ENCODE measurements at regions not wholly inside any gene's neighbourhood (a gene's known extent, or its start where the extent isn't known, plus 50 kb on each side); places are given as distances from the start of the nearest gene placed in this dataset.
A peak's percentile ranks its signal among the peaks of the same experiment; 100 is the strongest.

DNA sequence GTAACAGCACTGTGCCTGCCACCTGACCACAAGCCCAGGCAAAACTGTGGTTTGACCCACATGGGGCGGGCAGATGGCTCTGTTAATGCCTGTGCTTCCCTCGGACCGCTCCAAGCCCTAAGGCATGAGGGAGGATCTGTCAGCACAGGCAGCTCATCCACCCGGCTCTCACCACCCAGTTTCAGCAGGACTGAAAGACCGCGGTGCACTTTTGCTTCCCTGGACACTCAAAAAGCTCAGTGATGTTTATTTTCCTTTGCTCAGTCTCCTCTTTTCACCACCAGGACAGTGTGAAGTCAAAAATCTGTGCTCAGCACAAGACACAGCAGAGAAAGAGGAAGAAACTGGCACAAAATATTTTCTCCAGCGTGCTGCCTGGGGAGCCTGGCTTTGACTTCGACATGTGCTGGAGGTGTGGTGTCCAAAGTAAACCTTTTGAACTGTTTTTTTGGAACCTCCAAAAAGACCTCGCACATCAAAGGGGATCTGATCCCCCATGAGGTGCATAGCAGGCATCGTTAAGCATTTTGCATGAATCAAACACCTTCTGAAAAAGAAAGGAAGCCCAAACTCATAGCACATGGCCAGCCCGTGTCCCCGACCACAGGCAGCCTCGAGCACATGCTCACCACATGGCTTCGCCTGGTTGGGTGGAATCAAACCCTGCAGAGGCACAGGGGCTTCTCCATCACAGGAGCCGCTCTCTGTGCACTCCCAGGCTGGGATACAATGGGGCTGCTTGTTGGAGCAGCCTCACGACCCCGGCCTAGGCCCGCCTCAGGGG is 441.7 kb upstream of the JARID2 start:
- Histone ChIP-seq H3K9me3 (ENCODE audit: control insufficient read depth, insufficient read depth, low read depth, low read length) (no peaks in the 10 kb centered on the region), H3K4me3 (ENCODE audit: low read depth, low read length) (no peak overlapping the region), H3K27ac (ENCODE audit: extremely low read depth, low read depth, low read length) (no peak overlapping the region), H3K4me1 (ENCODE audit: control insufficient read depth, insufficient read depth, low read length) (0 out of 2 replicates have a peak, but pooled peaks cover 6% of the 10 kb centered on the region), H3K36me3 (ENCODE audit: control insufficient read depth in 2 of 2, insufficient read depth in 1 of 2, low read length in 2 of 2) (no peaks in the 10 kb centered on the region)
- CTCF ChIA-PET = interaction anchor here (0.7 kb wide), 1 partner anchor 91 kb away, joined by 3 read pairs; no protein-coding TSS in a partner anchor
- POLR2A ChIA-PET = no interaction called here
- TF ChIP-seq ZIC2 (tag by site-specific recombination; IDR thresholded peaks at IDR 0.05) = peak; percentile 73; the same call in 1 of the 2 replicates
- TF ChIP-seq ZNF791 (tag by site-specific recombination; IDR thresholded peaks at IDR 0.05) = no peak

DNA sequence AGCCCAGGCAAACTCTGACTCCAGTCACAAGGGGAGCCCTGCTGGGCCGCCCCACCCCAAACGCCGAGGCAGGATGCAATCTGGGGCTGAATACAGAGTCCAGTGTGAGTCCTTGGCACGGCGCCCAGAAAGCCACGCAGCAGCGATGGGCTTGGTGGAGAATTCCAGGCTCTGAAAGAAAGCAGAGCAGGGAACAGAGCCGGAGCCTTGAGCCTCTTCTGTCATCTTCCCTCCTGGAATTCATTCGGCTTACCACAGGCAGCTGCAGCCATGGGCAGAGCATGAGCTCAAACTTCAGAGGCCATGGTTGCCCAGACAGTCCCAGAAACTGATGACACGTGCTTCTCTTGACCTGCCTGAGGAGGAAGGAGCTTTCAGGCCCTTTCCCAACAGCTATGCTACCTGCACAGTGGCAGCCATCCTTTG is 441.1 kb upstream of the JARID2 start:
- no peak overlapping the region for H3K4me3 ChIP-seq (ENCODE audit: low read depth, low read length)
- CTCF ChIA-PET = no interaction called here
- no peaks in the 10 kb centered on the region for H3K36me3 ChIP-seq (ENCODE audit: control insufficient read depth in 2 of 2, insufficient read depth in 1 of 2, low read length in 2 of 2)
- H3K4me1 ChIP-seq (ENCODE audit: control insufficient read depth, insufficient read depth, low read length) = 0 out of 2 replicates have a peak, but pooled peaks cover 6% of the 10 kb centered on the region
- POLR2A ChIA-PET = no interaction called here
- H3K9me3 ChIP-seq (ENCODE audit: control insufficient read depth, insufficient read depth, low read depth, low read length) = no peaks in the 10 kb centered on the region
- H3K27ac ChIP-seq (ENCODE audit: extremely low read depth, low read depth, low read length) = no peak overlapping the region
- no peak for TF ChIP-seq ZNF132 (tag by site-specific recombination; IDR thresholded peaks at IDR 0.05; ENCODE audit: borderline replicate concordance)
- TF ChIP-seq ZNF664 (tag by site-specific recombination; IDR thresholded peaks at IDR 0.05) = no peak
- TF ChIP-seq, protein P1, sequence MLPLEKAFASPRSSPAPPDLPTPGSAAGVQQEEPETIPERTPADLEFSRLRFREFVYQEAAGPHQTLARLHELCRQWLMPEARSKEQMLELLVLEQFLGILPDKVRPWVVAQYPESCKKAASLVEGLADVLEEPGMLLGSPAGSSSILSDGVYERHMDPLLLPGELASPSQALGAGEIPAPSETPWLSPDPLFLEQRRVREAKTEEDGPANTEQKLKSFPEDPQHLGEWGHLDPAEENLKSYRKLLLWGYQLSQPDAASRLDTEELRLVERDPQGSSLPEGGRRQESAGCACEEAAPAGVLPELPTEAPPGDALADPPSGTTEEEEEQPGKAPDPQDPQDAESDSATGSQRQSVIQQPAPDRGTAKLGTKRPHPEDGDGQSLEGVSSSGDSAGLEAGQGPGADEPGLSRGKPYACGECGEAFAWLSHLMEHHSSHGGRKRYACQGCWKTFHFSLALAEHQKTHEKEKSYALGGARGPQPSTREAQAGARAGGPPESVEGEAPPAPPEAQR (tag by site-specific recombination; IDR thresholded peaks at IDR 0.05) = no peak
- no peak for TF ChIP-seq ZFP69B (tag by site-specific recombination; IDR thresholded peaks at IDR 0.05)
- TF ChIP-seq ZNF48 (tag by site-specific recombination; IDR thresholded peaks at IDR 0.05) = no peak
- no peak for TF ChIP-seq ZNF549 (tag by site-specific recombination; IDR thresholded peaks at IDR 0.05)
- no peak for TF ChIP-seq SP7 (tag by site-specific recombination; IDR thresholded peaks at IDR 0.05)
- TF ChIP-seq, protein P2, sequence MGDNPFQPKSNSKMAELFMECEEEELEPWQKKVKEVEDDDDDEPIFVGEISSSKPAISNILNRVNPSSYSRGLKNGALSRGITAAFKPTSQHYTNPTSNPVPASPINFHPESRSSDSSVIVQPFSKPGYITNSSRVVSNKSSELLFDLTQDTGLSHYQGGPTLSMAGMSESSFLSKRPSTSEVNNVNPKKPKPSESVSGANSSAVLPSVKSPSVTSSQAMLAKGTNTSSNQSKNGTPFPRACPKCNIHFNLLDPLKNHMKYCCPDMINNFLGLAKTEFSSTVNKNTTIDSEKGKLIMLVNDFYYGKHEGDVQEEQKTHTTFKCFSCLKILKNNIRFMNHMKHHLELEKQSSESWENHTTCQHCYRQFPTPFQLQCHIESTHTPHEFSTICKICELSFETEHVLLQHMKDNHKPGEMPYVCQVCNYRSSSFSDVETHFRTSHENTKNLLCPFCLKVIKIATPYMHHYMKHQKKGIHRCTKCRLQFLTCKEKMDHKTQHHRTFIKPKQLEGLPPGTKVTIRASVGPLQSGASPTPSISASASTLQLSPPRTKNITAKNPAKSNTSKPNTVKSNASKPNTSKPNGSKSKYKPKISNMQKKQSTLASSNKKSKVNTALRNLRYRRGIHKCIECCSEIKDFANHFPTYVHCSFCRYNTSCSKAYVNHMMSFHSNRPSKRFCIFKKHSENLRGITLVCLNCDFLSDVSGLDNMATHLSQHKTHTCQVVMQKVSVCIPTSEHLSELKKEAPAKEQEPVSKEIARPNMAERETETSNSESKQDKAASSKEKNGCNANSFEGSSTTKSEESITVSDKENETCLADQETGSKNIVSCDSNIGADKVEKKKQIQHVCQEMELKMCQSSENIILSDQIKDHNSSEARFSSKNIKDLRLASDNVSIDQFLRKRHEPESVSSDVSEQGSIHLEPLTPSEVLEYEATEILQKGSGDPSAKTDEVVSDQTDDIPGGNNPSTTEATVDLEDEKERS (tag by site-specific recombination; IDR thresholded peaks at IDR 0.05) = no peak
- TF ChIP-seq, protein P3, sequence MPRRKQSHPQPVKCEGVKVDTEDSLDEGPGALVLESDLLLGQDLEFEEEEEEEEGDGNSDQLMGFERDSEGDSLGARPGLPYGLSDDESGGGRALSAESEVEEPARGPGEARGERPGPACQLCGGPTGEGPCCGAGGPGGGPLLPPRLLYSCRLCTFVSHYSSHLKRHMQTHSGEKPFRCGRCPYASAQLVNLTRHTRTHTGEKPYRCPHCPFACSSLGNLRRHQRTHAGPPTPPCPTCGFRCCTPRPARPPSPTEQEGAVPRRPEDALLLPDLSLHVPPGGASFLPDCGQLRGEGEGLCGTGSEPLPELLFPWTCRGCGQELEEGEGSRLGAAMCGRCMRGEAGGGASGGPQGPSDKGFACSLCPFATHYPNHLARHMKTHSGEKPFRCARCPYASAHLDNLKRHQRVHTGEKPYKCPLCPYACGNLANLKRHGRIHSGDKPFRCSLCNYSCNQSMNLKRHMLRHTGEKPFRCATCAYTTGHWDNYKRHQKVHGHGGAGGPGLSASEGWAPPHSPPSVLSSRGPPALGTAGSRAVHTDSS (tag by site-specific recombination; IDR thresholded peaks at IDR 0.05) = no peak
- no peak for TF ChIP-seq ZNF571 (tag by site-specific recombination; IDR thresholded peaks at IDR 0.05)
- TF ChIP-seq, protein P4, sequence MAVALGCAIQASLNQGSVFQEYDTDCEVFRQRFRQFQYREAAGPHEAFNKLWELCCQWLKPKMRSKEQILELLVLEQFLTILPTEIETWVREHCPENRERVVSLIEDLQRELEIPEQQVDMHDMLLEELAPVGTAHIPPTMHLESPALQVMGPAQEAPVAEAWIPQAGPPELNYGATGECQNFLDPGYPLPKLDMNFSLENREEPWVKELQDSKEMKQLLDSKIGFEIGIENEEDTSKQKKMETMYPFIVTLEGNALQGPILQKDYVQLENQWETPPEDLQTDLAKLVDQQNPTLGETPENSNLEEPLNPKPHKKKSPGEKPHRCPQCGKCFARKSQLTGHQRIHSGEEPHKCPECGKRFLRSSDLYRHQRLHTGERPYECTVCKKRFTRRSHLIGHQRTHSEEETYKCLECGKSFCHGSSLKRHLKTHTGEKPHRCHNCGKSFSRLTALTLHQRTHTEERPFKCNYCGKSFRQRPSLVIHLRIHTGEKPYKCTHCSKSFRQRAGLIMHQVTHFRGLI (tag by site-specific recombination; IDR thresholded peaks at IDR 0.05) = no peak
- TF ChIP-seq, protein P5, sequence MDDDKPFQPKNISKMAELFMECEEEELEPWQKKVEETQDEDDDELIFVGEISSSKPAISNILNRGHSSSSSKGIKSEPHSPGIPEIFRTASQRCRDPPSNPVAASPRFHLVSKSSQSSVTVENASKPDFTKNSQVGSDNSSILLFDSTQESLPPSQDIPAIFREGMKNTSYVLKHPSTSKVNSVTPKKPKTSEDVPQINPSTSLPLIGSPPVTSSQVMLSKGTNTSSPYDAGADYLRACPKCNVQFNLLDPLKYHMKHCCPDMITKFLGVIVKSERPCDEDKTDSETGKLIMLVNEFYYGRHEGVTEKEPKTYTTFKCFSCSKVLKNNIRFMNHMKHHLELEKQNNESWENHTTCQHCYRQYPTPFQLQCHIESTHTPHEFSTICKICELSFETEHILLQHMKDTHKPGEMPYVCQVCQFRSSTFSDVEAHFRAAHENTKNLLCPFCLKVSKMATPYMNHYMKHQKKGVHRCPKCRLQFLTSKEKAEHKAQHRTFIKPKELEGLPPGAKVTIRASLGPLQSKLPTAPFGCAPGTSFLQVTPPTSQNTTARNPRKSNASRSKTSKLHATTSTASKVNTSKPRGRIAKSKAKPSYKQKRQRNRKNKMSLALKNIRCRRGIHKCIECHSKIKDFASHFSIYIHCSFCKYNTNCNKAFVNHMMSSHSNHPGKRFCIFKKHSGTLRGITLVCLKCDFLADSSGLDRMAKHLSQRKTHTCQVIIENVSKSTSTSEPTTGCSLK (tag by site-specific recombination; IDR thresholded peaks at IDR 0.05) = no peak
- peak; percentile 89 for TF ChIP-seq ZBTB20 (tag by site-specific recombination; IDR thresholded peaks at IDR 0.05)
- TF ChIP-seq, protein P6, sequence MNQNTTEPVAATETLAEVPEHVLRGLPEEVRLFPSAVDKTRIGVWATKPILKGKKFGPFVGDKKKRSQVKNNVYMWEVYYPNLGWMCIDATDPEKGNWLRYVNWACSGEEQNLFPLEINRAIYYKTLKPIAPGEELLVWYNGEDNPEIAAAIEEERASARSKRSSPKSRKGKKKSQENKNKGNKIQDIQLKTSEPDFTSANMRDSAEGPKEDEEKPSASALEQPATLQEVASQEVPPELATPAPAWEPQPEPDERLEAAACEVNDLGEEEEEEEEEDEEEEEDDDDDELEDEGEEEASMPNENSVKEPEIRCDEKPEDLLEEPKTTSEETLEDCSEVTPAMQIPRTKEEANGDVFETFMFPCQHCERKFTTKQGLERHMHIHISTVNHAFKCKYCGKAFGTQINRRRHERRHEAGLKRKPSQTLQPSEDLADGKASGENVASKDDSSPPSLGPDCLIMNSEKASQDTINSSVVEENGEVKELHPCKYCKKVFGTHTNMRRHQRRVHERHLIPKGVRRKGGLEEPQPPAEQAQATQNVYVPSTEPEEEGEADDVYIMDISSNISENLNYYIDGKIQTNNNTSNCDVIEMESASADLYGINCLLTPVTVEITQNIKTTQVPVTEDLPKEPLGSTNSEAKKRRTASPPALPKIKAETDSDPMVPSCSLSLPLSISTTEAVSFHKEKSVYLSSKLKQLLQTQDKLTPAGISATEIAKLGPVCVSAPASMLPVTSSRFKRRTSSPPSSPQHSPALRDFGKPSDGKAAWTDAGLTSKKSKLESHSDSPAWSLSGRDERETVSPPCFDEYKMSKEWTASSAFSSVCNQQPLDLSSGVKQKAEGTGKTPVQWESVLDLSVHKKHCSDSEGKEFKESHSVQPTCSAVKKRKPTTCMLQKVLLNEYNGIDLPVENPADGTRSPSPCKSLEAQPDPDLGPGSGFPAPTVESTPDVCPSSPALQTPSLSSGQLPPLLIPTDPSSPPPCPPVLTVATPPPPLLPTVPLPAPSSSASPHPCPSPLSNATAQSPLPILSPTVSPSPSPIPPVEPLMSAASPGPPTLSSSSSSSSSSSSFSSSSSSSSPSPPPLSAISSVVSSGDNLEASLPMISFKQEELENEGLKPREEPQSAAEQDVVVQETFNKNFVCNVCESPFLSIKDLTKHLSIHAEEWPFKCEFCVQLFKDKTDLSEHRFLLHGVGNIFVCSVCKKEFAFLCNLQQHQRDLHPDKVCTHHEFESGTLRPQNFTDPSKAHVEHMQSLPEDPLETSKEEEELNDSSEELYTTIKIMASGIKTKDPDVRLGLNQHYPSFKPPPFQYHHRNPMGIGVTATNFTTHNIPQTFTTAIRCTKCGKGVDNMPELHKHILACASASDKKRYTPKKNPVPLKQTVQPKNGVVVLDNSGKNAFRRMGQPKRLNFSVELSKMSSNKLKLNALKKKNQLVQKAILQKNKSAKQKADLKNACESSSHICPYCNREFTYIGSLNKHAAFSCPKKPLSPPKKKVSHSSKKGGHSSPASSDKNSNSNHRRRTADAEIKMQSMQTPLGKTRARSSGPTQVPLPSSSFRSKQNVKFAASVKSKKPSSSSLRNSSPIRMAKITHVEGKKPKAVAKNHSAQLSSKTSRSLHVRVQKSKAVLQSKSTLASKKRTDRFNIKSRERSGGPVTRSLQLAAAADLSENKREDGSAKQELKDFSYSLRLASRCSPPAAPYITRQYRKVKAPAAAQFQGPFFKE (tag by site-specific recombination; IDR thresholded peaks at IDR 0.05; ENCODE audit: borderline replicate concordance) = no peak
- TF ChIP-seq ZNF596 (tag by site-specific recombination; IDR thresholded peaks at IDR 0.05) = no peak
